CD4-positive, alpha-beta memory T cell (primary cell): ENCODE measurements at regions not wholly inside any gene's neighbourhood (a gene's known extent, or its start where the extent isn't known, plus 50 kb on each side); places are given as distances from the start of the nearest gene placed in this dataset.

Experiments
- CTCF ChIA-PET: fragments of 350-600 bp; sonication (Branson Sonifier 250); formaldehyde crosslinking; loops from one replicate; lab custom pipeline; 2021; ENCODE audit warnings: inconsistent platforms; ENCODE audit not compliant: partially characterized antibody; lab: Charles Lee
- POLR2A ChIA-PET: fragments of 350-600 bp; sonication (Branson Sonifier 250); formaldehyde crosslinking; loops from one replicate; lab custom pipeline; 2021; ENCODE audit not compliant: partially characterized antibody; lab: Charles Lee
- DNase-seq, 5 donors: peaks; one replicate each; pipeline versions ENCODE4 v3.0.0 to v3.0.0-alpha.2; 2020 to 2022; ENCODE audit warnings: mixed read lengths in 1 of 5
- H3K27ac ChIP-seq: one replicate; pipeline ENCODE4 v1.7.0; 2013; ENCODE audit warnings: low read depth, low read length
- H3K27me3 ChIP-seq: 2 replicates; pipeline ENCODE4 v1.7.0; 2013; ENCODE audit warnings: mild to moderate bottlenecking, low read length, moderate library complexity; ENCODE audit not compliant: insufficient read depth
- H3K36me3 ChIP-seq: 2 replicates; pipeline ENCODE4 v1.7.0; 2013; ENCODE audit warnings: mild to moderate bottlenecking, low read length, moderate library complexity; ENCODE audit not compliant: insufficient read depth
- H3K4me1 ChIP-seq: 2 replicates; pipeline ENCODE4 v1.7.0; 2013; ENCODE audit warnings: mild to moderate bottlenecking, low read length, moderate library complexity; ENCODE audit not compliant: insufficient read depth
- H3K4me3 ChIP-seq, 2 donors: one replicate each; pipeline ENCODE4 v1.7.0; 2013; ENCODE audit warnings: low read length in 2 of 2, mild to moderate bottlenecking in 1 of 2
- H3K9me3 ChIP-seq, 2 donors: one replicate each; pipeline ENCODE4 v1.7.0; 2013; ENCODE audit warnings: low read length in 2 of 2, control low read depth in 1 of 2; ENCODE audit not compliant: control insufficient read depth in 1 of 2
- H3K27ac Mint-ChIP-seq, 7 donors: one replicate each; pipeline ENCODE4 v1.8.0; 2020 to 2021; ENCODE audit warnings: mixed read lengths in 7 of 7, mild to moderate bottlenecking in 6 of 7, inconsistent platforms in 3 of 7, moderate library complexity in 3 of 7
- H3K27me3 Mint-ChIP-seq, 2 donors: one replicate each; pipeline ENCODE4 v1.8.0; 2020 to 2021; ENCODE audit warnings: mixed read lengths in 2 of 2
- H3K36me3 Mint-ChIP-seq, 2 donors: one replicate each; pipeline ENCODE4 v1.8.0; 2020 to 2021; ENCODE audit warnings: mixed read lengths in 2 of 2, inconsistent platforms in 1 of 2, mild to moderate bottlenecking in 1 of 2
- H3K4me1 Mint-ChIP-seq, 4 donors: one replicate each; pipeline ENCODE4 v1.8.0; 2020 to 2021; ENCODE audit warnings: mixed read lengths in 4 of 4, mild to moderate bottlenecking in 1 of 4
- H3K4me3 Mint-ChIP-seq, 8 donors: one replicate each; pipeline ENCODE4 v1.8.0; 2020 to 2021; ENCODE audit warnings: mixed read lengths in 8 of 8, mild to moderate bottlenecking in 7 of 8, moderate library complexity in 6 of 8, inconsistent platforms in 3 of 8
- H3K9me3 Mint-ChIP-seq, 8 donors: one replicate each; pipeline ENCODE4 v1.8.0; 2020 to 2021; ENCODE audit warnings: mixed read lengths in 8 of 8, mild to moderate bottlenecking in 5 of 8, inconsistent platforms in 3 of 8, moderate library complexity in 1 of 8
- intact Hi-C: fragments of 100-400 bp; cut with micrococcal nuclease; formaldehyde crosslinking; loops from one replicate; pipeline ENCODE4 v1.15.1; 2023

- POLR2A ChIA-PET: no interaction called here
- Mint-ChIP-seq H3K4me1 (no peaks in the 10 kb centered on the region), H3K4me3 (no peak overlapping the region), H3K36me3 (no peaks in the 10 kb centered on the region), H3K27ac (no peak overlapping the region), H3K9me3 (peaks cover 0 to 25% (median 2%) of the 10 kb centered on the region in 8 donors), H3K27me3 (no peaks in the 10 kb centered on the region)
- H3K9me3 ChIP-seq: peaks cover 0 to 7% of the 10 kb centered on the region in 2 donors
- no peaks in the 10 kb centered on the region for H3K27me3 ChIP-seq
- no peak overlapping the region for H3K4me3 ChIP-seq
- CTCF ChIA-PET: no interaction called here
- intact Hi-C loops: no loop called here
- no peak overlapping the region for H3K27ac ChIP-seq
- no peaks in the 10 kb centered on the region for H3K4me1 ChIP-seq
- DNase-seq: no peak
- H3K36me3 ChIP-seq: no peaks in the 10 kb centered on the region
These were observed 208.4 kb downstream of the UBE3A start for GRCh38 chr15:25230442-25230841.

GRCh38 chr15:25233766-25234350, 205.0 kb downstream of the UBE3A start:
- DNase-seq: peak in 1 of 5 donors; percentile 21
- Histone ChIP-seq H3K27ac (no peak overlapping the region), H3K4me1 (no peaks in the 10 kb centered on the region), H3K27me3 (no peaks in the 10 kb centered on the region), H3K4me3 (no peak overlapping the region), H3K9me3 (peaks cover 0 to 7% of the 10 kb centered on the region in 2 donors), H3K36me3 (no peaks in the 10 kb centered on the region)
- Mint-ChIP-seq H3K4me3 (no peak overlapping the region), H3K27ac (no peak overlapping the region), H3K9me3 (peaks cover 0 to 24% (median 2%) of the 10 kb centered on the region in 8 donors), H3K36me3 (no peaks in the 10 kb centered on the region), H3K27me3 (no peaks in the 10 kb centered on the region), H3K4me1 (no peaks in the 10 kb centered on the region)
- intact Hi-C loops: no loop called here
- ChIA-PET CTCF (no interaction called here), POLR2A (no interaction called here)

DNA sequence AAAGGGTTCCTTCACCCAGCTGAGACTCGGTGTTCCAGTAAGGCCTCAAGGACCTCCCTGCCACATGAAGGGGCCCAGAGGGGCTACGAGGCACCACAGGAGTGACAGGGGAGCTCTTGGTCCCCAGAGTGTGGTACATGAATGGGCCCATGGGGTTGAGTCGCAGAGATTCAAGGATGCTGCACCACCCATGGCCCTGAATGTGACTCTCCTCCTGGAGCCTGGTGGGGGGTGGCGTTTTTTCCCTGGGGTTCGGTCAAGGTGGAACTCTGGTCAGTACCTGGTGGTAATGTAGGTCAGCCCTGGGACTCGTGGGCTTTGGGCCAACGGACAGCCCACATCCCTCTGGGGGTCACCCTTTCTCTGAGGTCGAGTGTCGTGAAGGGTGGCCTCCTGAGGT, 204.0 kb downstream of the UBE3A start:
- no peaks in the 10 kb centered on the region for H3K27me3 Mint-ChIP-seq
- CTCF ChIA-PET: no interaction called here
- peaks cover 0 to 23% (median under 1%) of the 10 kb centered on the region in 8 donors for H3K9me3 Mint-ChIP-seq
- intact Hi-C loops: no loop called here
- H3K27ac Mint-ChIP-seq: no peak overlapping the region
- Histone ChIP-seq H3K27me3 (no peaks in the 10 kb centered on the region), H3K36me3 (no peaks in the 10 kb centered on the region), H3K9me3 (peaks cover 0 to 7% of the 10 kb centered on the region in 2 donors), H3K27ac (no peak overlapping the region), H3K4me3 (no peak overlapping the region), H3K4me1 (no peaks in the 10 kb centered on the region)
- DNase-seq: peak in 1 of 5 donors; percentile 14
- no peaks in the 10 kb centered on the region for H3K36me3 Mint-ChIP-seq
- no peak overlapping the region for H3K4me3 Mint-ChIP-seq
- POLR2A ChIA-PET: no interaction called here
- no peaks in the 10 kb centered on the region for H3K4me1 Mint-ChIP-seq

DNA sequence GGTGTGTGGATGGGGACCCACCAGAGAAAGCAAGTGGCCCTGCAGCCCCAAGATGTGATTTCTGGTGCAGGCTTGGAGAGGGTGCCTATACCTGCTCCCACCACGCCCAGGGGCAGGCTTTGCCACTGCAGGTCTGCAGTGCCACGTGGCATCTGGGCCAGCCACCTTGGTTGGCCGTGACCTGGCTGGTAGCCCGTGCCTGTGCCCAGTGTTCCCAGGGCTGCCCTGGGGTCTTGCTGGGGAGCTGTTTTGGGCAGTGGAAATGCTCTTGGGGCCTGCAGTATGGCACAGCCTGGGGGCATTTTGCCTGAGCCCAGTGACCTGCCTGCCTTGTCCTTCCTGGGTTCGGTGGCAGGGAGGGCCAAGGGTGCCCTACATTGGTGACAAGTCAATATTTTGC, 203.4 kb downstream of the UBE3A start:
- peak overlapping the region in 1 of 7 donors; percentile 4 for H3K27ac Mint-ChIP-seq
- DNase-seq: peak in 1 of 5 donors; percentile 5
- H3K4me1 ChIP-seq: no peaks in the 10 kb centered on the region
- H3K36me3 ChIP-seq: no peaks in the 10 kb centered on the region
- no peaks in the 10 kb centered on the region for H3K4me1 Mint-ChIP-seq
- H3K27me3 Mint-ChIP-seq: no peaks in the 10 kb centered on the region
- peaks cover 0 to 7% of the 10 kb centered on the region in 2 donors for H3K9me3 ChIP-seq
- ChIA-PET POLR2A (no interaction called here), CTCF (no interaction called here)
- H3K36me3 Mint-ChIP-seq: no peaks in the 10 kb centered on the region
- intact Hi-C loops: no loop called here
- no peak overlapping the region for H3K4me3 Mint-ChIP-seq
- no peaks in the 10 kb centered on the region for H3K27me3 ChIP-seq
- peaks cover 0 to 23% (median 2%) of the 10 kb centered on the region in 8 donors for H3K9me3 Mint-ChIP-seq
- H3K27ac ChIP-seq: no peak overlapping the region
- no peak overlapping the region for H3K4me3 ChIP-seq

- H3K36me3 Mint-ChIP-seq: no peaks in the 10 kb centered on the region
- H3K9me3 Mint-ChIP-seq: peaks cover 0 to 23% (median 2%) of the 10 kb centered on the region in 8 donors
- H3K27me3 ChIP-seq: no peaks in the 10 kb centered on the region
- no peak overlapping the region for H3K27ac ChIP-seq
- intact Hi-C loops: no loop called here
- H3K4me3 Mint-ChIP-seq: no peak overlapping the region
- H3K4me1 Mint-ChIP-seq: no peaks in the 10 kb centered on the region
- H3K4me3 ChIP-seq: no peak overlapping the region
- no peaks in the 10 kb centered on the region for H3K4me1 ChIP-seq
- no peaks in the 10 kb centered on the region for H3K36me3 ChIP-seq
- ChIA-PET POLR2A (no interaction called here), CTCF (no interaction called here)
- peaks cover 0 to 7% of the 10 kb centered on the region in 2 donors for H3K9me3 ChIP-seq
- peak in 1 of 5 donors; percentile 2 for DNase-seq
- H3K27ac Mint-ChIP-seq: no peak overlapping the region
- no peaks in the 10 kb centered on the region for H3K27me3 Mint-ChIP-seq
These were observed 202.5 kb downstream of the UBE3A start for GRCh38 chr15:25236143-25236860.

- Mint-ChIP-seq H3K4me1 (no peaks in the 10 kb centered on the region), H3K9me3 (peaks cover 0 to 23% (median 2%) of the 10 kb centered on the region in 8 donors), H3K27me3 (no peaks in the 10 kb centered on the region), H3K27ac (no peak overlapping the region), H3K36me3 (no peaks in the 10 kb centered on the region), H3K4me3 (no peak overlapping the region)
- DNase-seq: peak in 1 of 5 donors; percentile 14
- no peaks in the 10 kb centered on the region for H3K27me3 ChIP-seq
- ChIA-PET POLR2A (no interaction called here), CTCF (no interaction called here)
- no peaks in the 10 kb centered on the region for H3K36me3 ChIP-seq
- no peaks in the 10 kb centered on the region for H3K4me1 ChIP-seq
- intact Hi-C loops: no loop called here
- H3K27ac ChIP-seq: no peak overlapping the region
- H3K9me3 ChIP-seq: peaks cover 0 to 7% of the 10 kb centered on the region in 2 donors
- H3K4me3 ChIP-seq: no peak overlapping the region
These were observed 202.0 kb downstream of the UBE3A start for GRCh38 chr15:25236861-25237155.

GRCh38 chr15:25237291-25237978, 201.4 kb downstream of the UBE3A start:
- CTCF ChIA-PET: no interaction called here
- DNase-seq: peak in 1 of 5 donors; percentile 25
- H3K27me3 Mint-ChIP-seq: no peaks in the 10 kb centered on the region

More at GRCh38 chr15:25237291-25237978, 201.4 kb downstream of the UBE3A start:
- no peak overlapping the region for H3K4me3 ChIP-seq
- no peak overlapping the region for H3K27ac ChIP-seq
- no peaks in the 10 kb centered on the region for H3K4me1 ChIP-seq
- intact Hi-C loops: no loop called here
- peaks cover 0 to 7% of the 10 kb centered on the region in 2 donors for H3K9me3 ChIP-seq
- Mint-ChIP-seq H3K36me3 (no peaks in the 10 kb centered on the region), H3K9me3 (peaks cover 0 to 28% (median 2%) of the 10 kb centered on the region in 8 donors), H3K27ac (no peak overlapping the region), H3K4me3 (no peak overlapping the region), H3K4me1 (no peaks in the 10 kb centered on the region)
- no peaks in the 10 kb centered on the region for H3K27me3 ChIP-seq
- H3K36me3 ChIP-seq: no peaks in the 10 kb centered on the region
- POLR2A ChIA-PET: no interaction called here
